CD4-positive, alpha-beta T cell (primary cell): ENCODE measurements at regions not wholly inside any gene's neighbourhood (a gene's known extent, or its start where the extent isn't known, plus 50 kb on each side); places are given as distances from the start of the nearest gene placed in this dataset.

Experiments
- ATAC-seq: fragments of 200-7000 bp; cut with Tn5 transposase; one replicate; pipeline ENCODE4 v1.10.0; 2022; ENCODE audit warnings: mild to moderate bottlenecking; ENCODE audit not compliant: poor library complexity
- CTCF ChIA-PET: fragments of 350-600 bp; sonication (Branson Sonifier 250); formaldehyde crosslinking; loops from one replicate; lab custom pipeline; 2021; ENCODE audit warnings: antibody characterized with exemption, inconsistent platforms; lab: Charles Lee
- POLR2A ChIA-PET: fragments of 350-600 bp; sonication (Branson Sonifier 250); formaldehyde crosslinking; loops from one replicate; lab custom pipeline; 2021; ENCODE audit warnings: antibody characterized with exemption, inconsistent platforms; lab: Charles Lee
- DNase-seq, 14 experiments: peaks; one replicate each; pipeline ENCODE4 v3.0.0-alpha.2; 2013 to 2020; ENCODE audit warnings: mixed read lengths in 2 of 14
- H3K27ac ChIP-seq, 2 donors: one replicate each; pipeline versions ENCODE4 v1.5.1 to v1.7.0; 2013; ENCODE audit warnings: low read length in 2 of 2, low read depth in 1 of 2, mild to moderate bottlenecking in 1 of 2
- H3K27me3 ChIP-seq, 2 experiments: 1 replicate in 1 of 2; 2 replicates in 1 of 2; pipeline versions ENCODE4 v1.6.1 to v1.7.0; 2013; ENCODE audit warnings: low read length in 2 of 2, control low read depth in 1 of 2, mild to moderate bottlenecking in 1 of 2, moderate library complexity in 1 of 2; ENCODE audit not compliant: insufficient read depth in 2 of 2, control insufficient read depth in 1 of 2
- H3K36me3 ChIP-seq: one replicate; pipeline ENCODE4 v1.6.1; 2013; ENCODE audit warnings: low read length, control low read depth; ENCODE audit not compliant: insufficient read depth
- H3K4me1 ChIP-seq: one replicate; pipeline ENCODE4 v1.6.1; 2013; ENCODE audit warnings: low read length, control low read depth; ENCODE audit not compliant: insufficient read depth
- H3K4me3 ChIP-seq: one replicate; pipeline ENCODE4 v1.5.1; 2013; ENCODE audit warnings: mild to moderate bottlenecking, low read length, moderate library complexity
- H3K9me3 ChIP-seq, 2 experiments: 1 replicate in 1 of 2; 2 replicates in 1 of 2; pipeline versions ENCODE4 v1.6.1 to v1.7.0; 2013; ENCODE audit warnings: low read length in 2 of 2, mild to moderate bottlenecking in 2 of 2, control low read depth in 1 of 2, moderate library complexity in 1 of 2; ENCODE audit not compliant: control insufficient read depth in 1 of 2, insufficient read depth in 1 of 2
- H3K27ac Mint-ChIP-seq: one replicate; pipeline ENCODE4 v1.8.0; 2020; ENCODE audit warnings: mixed read lengths
- H3K27me3 Mint-ChIP-seq: one replicate; pipeline ENCODE4 v1.8.0; 2021; ENCODE audit warnings: mixed read lengths
- H3K36me3 Mint-ChIP-seq: one replicate; pipeline ENCODE4 v1.8.0; 2021; ENCODE audit warnings: low read depth, mixed read lengths
- H3K4me1 Mint-ChIP-seq: one replicate; pipeline ENCODE4 v1.8.0; 2021; ENCODE audit warnings: low read depth, mixed read lengths
- H3K4me3 Mint-ChIP-seq: one replicate; pipeline ENCODE4 v1.8.0; 2020; ENCODE audit warnings: mild to moderate bottlenecking, mixed read lengths
- H3K9me3 Mint-ChIP-seq: one replicate; pipeline ENCODE4 v1.8.0; 2020; ENCODE audit warnings: mixed read lengths
- CTCF ChIP-seq: fragments of 200-600 bp; IDR thresholded peaks from one replicate; pipeline ENCODE4 v1.8.0; 2022; ENCODE audit warnings: antibody characterized with exemption, mild to moderate bottlenecking
- intact Hi-C, 2 experiments: fragments of 100-400 bp; cut with DNase I in 1 of 2; cut with micrococcal nuclease in 1 of 2; formaldehyde crosslinking; loops; one replicate each; pipeline versions ENCODE4 v1.15.1 to v1.9.0; 2023 to 2025; cut with DNase I, micrococcal nuclease

DNA sequence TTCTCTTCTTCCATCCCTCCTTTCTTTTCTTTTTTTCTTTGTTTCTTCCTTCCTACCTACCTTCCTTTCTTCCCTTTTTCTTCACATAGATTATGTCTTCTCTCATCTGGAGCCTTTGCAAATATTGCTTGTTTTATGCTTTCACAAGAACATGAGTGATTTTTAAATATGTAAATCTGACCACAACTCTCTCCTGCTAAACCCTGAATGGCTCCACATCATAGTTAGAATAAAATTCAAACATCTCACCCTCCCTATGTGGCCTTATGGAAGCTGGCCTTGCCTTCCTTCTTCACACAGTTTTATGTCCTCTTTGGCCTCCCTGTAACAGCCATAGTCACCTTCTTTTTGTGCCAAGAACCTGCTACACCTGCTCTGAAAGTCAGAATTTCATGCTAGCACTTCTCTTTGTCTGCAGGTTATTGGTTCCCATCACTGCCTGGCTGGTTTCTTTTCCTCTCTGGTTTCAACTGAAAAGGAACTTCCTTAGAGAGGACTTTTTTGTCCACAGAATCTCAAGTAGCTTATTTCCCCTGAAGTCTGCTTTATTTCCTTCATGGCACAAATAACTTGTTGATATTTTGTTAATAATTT lies 114.3 kb upstream of the TNC start:
- intact Hi-C loops: no loop called here
- Mint-ChIP-seq H3K27ac (no peak overlapping the region), H3K9me3 (peaks cover 2% of the 10 kb centered on the region), H3K4me3 (no peak overlapping the region), H3K36me3 (no peaks in the 10 kb centered on the region), H3K27me3 (peaks cover 43% of the 10 kb centered on the region), H3K4me1 (no peaks in the 10 kb centered on the region)
- no peak for DNase-seq
- POLR2A ChIA-PET: no interaction called here
- H3K27ac ChIP-seq: no peak overlapping the region
- no peak overlapping the region for H3K4me3 ChIP-seq
- CTCF ChIA-PET: no interaction called here
- H3K36me3 ChIP-seq: no peaks in the 10 kb centered on the region
- ATAC-seq: no peak
- H3K4me1 ChIP-seq: no peaks in the 10 kb centered on the region
- no peaks in the 10 kb centered on the region for H3K9me3 ChIP-seq
- no peak for TF ChIP-seq CTCF
- peaks cover 0 to 2% of the 10 kb centered on the region in 2 experiments for H3K27me3 ChIP-seq

DNA sequence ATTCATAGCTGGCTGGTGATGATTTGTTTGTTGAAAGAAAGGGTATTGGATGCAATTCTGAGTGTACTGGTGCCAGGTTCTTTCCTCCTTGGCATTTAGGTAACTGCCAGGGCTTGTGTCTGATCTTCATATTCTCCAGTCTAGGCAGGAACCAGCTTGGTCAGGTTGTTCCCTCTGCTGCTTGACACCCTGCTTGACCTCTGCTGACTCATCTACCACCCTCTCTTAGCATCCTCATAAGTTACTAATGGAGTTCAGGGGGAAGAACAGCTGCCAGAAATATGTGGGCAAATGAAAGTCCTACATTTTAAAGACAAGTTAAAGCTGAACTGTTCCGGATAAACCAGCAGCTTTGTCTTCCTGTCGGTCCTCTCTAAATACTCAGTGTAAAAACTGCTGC lies 116.1 kb upstream of the TNC start:
- no peaks in the 10 kb centered on the region for H3K36me3 Mint-ChIP-seq
- H3K27me3 ChIP-seq: peaks cover 0 to 2% of the 10 kb centered on the region in 2 experiments
- peaks cover 2% of the 10 kb centered on the region for H3K9me3 Mint-ChIP-seq
- H3K4me3 Mint-ChIP-seq: no peak overlapping the region
- intact Hi-C loops: no loop called here
- ATAC-seq: no peak
- no peaks in the 10 kb centered on the region for H3K4me1 Mint-ChIP-seq
- no peak overlapping the region for H3K27ac Mint-ChIP-seq
- H3K27me3 Mint-ChIP-seq: peaks cover 49% of the 10 kb centered on the region
- no peaks in the 10 kb centered on the region for H3K36me3 ChIP-seq
- no peak for DNase-seq
- H3K27ac ChIP-seq: no peak overlapping the region
- ChIA-PET POLR2A (no interaction called here), CTCF (no interaction called here)
- TF ChIP-seq CTCF: no peak
- no peaks in the 10 kb centered on the region for H3K4me1 ChIP-seq
- H3K4me3 ChIP-seq: no peak overlapping the region
- no peaks in the 10 kb centered on the region for H3K9me3 ChIP-seq

DNA sequence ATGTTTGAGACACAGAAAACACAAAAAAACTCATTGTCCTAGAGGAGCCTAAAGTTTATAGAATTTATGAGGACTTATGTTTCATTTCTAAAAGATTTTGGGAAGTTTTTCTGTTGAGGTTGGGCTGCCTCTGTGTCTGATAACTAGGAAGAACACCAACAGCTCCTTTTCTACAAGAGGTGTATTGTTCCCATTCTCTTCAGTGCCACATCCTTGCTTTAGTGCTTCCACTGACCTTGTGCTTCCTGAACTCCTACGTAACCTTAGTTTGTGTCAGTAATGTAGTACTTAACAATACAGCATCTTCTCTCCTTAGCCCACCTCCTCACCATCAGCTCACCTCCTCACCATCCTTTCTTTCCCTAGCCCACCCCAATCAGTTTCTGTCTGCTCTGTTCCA lies 117.3 kb upstream of the TNC start:
- no peaks in the 10 kb centered on the region for H3K36me3 ChIP-seq
- Mint-ChIP-seq H3K4me3 (no peak overlapping the region), H3K27me3 (peaks cover 53% of the 10 kb centered on the region), H3K36me3 (no peaks in the 10 kb centered on the region), H3K27ac (no peak overlapping the region), H3K4me1 (no peaks in the 10 kb centered on the region), H3K9me3 (no peaks in the 10 kb centered on the region)
- DNase-seq: no peak
- no peaks in the 10 kb centered on the region for H3K4me1 ChIP-seq
- no peak overlapping the region for H3K4me3 ChIP-seq
- no peak for TF ChIP-seq CTCF
- intact Hi-C loops: no loop called here
- H3K9me3 ChIP-seq: no peaks in the 10 kb centered on the region
- CTCF ChIA-PET: no interaction called here
- no peak for ATAC-seq
- no peak overlapping the region for H3K27ac ChIP-seq
- peaks cover 0 to 2% of the 10 kb centered on the region in 2 experiments for H3K27me3 ChIP-seq
- POLR2A ChIA-PET: no interaction called here
